ENCODE measurements at regions not wholly inside any gene's neighbourhood (a gene's known extent, or its start where the extent isn't known, plus 50 kb on each side); places are given as distances from the start of the nearest gene placed in this dataset.

DNA sequence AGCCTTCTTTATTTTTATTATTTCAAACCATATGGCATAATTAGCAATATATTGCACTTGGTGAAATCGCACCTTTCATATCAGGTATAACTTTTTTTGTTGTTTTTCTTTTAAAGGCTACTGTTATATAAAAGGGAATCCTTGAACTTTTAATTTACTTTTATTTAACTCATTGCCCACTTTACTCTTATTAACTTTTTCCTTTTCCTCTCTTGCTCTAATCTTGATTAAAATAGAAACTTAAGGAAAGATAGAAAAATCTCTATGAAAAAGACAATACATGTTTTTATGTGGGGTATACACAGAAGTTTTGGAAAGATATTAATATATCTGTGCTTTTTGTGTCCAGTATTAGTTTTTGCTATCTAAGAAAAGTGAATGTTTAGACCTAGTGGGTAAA is 805.8 kb downstream of the USP25 start:
- TF ChIP-seq POLR2A (IDR thresholded peaks at IDR 0.05) = no peak
- TF ChIP-seq, protein P1, sequence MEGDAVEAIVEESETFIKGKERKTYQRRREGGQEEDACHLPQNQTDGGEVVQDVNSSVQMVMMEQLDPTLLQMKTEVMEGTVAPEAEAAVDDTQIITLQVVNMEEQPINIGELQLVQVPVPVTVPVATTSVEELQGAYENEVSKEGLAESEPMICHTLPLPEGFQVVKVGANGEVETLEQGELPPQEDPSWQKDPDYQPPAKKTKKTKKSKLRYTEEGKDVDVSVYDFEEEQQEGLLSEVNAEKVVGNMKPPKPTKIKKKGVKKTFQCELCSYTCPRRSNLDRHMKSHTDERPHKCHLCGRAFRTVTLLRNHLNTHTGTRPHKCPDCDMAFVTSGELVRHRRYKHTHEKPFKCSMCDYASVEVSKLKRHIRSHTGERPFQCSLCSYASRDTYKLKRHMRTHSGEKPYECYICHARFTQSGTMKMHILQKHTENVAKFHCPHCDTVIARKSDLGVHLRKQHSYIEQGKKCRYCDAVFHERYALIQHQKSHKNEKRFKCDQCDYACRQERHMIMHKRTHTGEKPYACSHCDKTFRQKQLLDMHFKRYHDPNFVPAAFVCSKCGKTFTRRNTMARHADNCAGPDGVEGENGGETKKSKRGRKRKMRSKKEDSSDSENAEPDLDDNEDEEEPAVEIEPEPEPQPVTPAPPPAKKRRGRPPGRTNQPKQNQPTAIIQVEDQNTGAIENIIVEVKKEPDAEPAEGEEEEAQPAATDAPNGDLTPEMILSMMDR (IDR thresholded peaks at IDR 0.05) = no peak
